GM23338 (cell line): ENCODE measurements at regions not wholly inside any gene's neighbourhood (a gene's known extent, or its start where the extent isn't known, plus 50 kb on each side); places are given as distances from the start of the nearest gene placed in this dataset.

Source experiments
- ATAC-seq: fragments of 200-7000 bp; cut with Tn5 transposase; 3 replicates; pipeline ENCODE4 v1.9.1; 2020
- DNase-seq: peaks from one replicate; pipeline ENCODE4 v3.0.0-alpha.2; 2015; ENCODE audit warnings: low spot score
- H2AFZ ChIP-seq: fragments of 200-600 bp; sonication (generic); 2 replicates; pipeline ENCODE4 v1.8.0; 2016; ENCODE audit warnings: antibody characterized with exemption, mild to moderate bottlenecking, moderate library complexity
- H3F3A ChIP-seq: fragments of 200-600 bp; sonication (generic); replicated peaks from 2 replicates; pipeline ENCODE4 v1.8.0; 2017; ENCODE audit warnings: antibody characterized with exemption, mixed run types, low read depth
- H3K27ac ChIP-seq: fragments of 200-600 bp; sonication (generic); 2 replicates; pipeline ENCODE4 v1.6.1; 2016; ENCODE audit warnings: low read depth
- H3K27me3 ChIP-seq: fragments of 200-600 bp; sonication (generic); 2 replicates; pipeline ENCODE4 v1.8.0; 2016; ENCODE audit warnings: mild to moderate bottlenecking, mixed run types, moderate library complexity; ENCODE audit not compliant: insufficient read depth
- H3K36me3 ChIP-seq: fragments of 200-600 bp; sonication (generic); 2 replicates; pipeline ENCODE4 v1.8.0; 2016; ENCODE audit warnings: mild to moderate bottlenecking; ENCODE audit not compliant: insufficient read depth
- H3K4me1 ChIP-seq: fragments of 200-600 bp; sonication (generic); 2 replicates; pipeline ENCODE4 v1.8.0; 2016; ENCODE audit warnings: mild to moderate bottlenecking, moderate library complexity; ENCODE audit not compliant: insufficient read depth
- H3K4me2 ChIP-seq: fragments of 200-600 bp; sonication (generic); 2 replicates; pipeline ENCODE4 v1.7.1; 2017; ENCODE audit warnings: mixed run types
- H3K4me3 ChIP-seq: fragments of 200-600 bp; sonication (generic); 2 replicates; pipeline ENCODE4 v1.6.1; 2016; ENCODE audit warnings: mixed run types
- H3K79me2 ChIP-seq: fragments of 200-600 bp; sonication (generic); replicated peaks from 2 replicates; pipeline ENCODE4 v1.8.0; 2017; ENCODE audit warnings: mild to moderate bottlenecking; ENCODE audit not compliant: insufficient read depth
- H3K9me2 ChIP-seq: fragments of 200-600 bp; sonication (generic); 2 replicates; pipeline ENCODE4 v1.8.0; 2017; ENCODE audit not compliant: insufficient read depth
- H4K20me1 ChIP-seq: fragments of 200-600 bp; sonication (generic); replicated peaks from 2 replicates; pipeline ENCODE4 v1.8.0; 2017; ENCODE audit warnings: mild to moderate bottlenecking; ENCODE audit not compliant: insufficient read depth
- H3K27ac Mint-ChIP-seq: 2 replicates; pipeline ENCODE4 v1.8.0; 2020; ENCODE audit warnings: inconsistent platforms, mild to moderate bottlenecking, moderate library complexity, mixed read lengths
- H3K27me3 Mint-ChIP-seq: 3 replicates; pipeline ENCODE4 v1.8.0; 2022; ENCODE audit warnings: low read depth, mild to moderate bottlenecking, moderate library complexity, mixed read lengths, inconsistent platforms; ENCODE audit not compliant: insufficient read depth, poor library complexity
- H3K36me3 Mint-ChIP-seq: 3 replicates; pipeline ENCODE4 v1.8.0; 2021; ENCODE audit warnings: low read depth, mild to moderate bottlenecking, inconsistent platforms, moderate library complexity, mixed read lengths
- H3K4me1 Mint-ChIP-seq: 3 replicates; pipeline ENCODE4 v1.8.0; 2020; ENCODE audit warnings: mild to moderate bottlenecking, inconsistent platforms, mixed read lengths
- H3K4me3 Mint-ChIP-seq: 3 replicates; pipeline ENCODE4 v1.8.0; 2021; ENCODE audit warnings: moderate library complexity, mild to moderate bottlenecking, inconsistent platforms, mixed read lengths
- H3K9me3 Mint-ChIP-seq: 3 replicates; pipeline ENCODE4 v1.8.0; 2020; ENCODE audit warnings: moderate library complexity, mild to moderate bottlenecking, inconsistent platforms, mixed read lengths
- CREB1 ChIP-seq: fragments of 250-450 bp; sonication (Bioruptor Pico); IDR thresholded peaks from 2 replicates; pipeline ENCODE4 v1.5.0; 2020; ENCODE audit warnings: low read depth, mild to moderate bottlenecking, moderate library complexity
- CTCF ChIP-seq, 2 experiments: fragments of 200-600 bp in 1 of 2; sonication (generic) in 1 of 2; conservative IDR thresholded peaks; 2 replicates each; pipeline versions ENCODE4 v1.5.1 to v1.6.1; 2016 to 2017; ENCODE audit warnings: antibody characterized with exemption in 2 of 2, low read depth in 2 of 2, mild to moderate bottlenecking in 2 of 2, moderate library complexity in 1 of 2
- ETS1 ChIP-seq: IDR thresholded peaks from 2 replicates; pipeline ENCODE4 v1.6.1; 2016; ENCODE audit warnings: antibody characterized with exemption
- EZH2 ChIP-seq: fragments of 200-600 bp; sonication (generic); IDR thresholded peaks from one replicate; pipeline ENCODE4 v1.8.0; 2017; ENCODE audit warnings: antibody characterized with exemption, mild to moderate bottlenecking, low read depth; ENCODE audit not compliant: unreplicated experiment
- EZH2phosphoT487 ChIP-seq: fragments of 200-600 bp; sonication (generic); IDR thresholded peaks from one replicate; pipeline ENCODE4 v1.8.1; 2018; ENCODE audit warnings: antibody characterized with exemption; ENCODE audit not compliant: unreplicated experiment
- JUNB ChIP-seq: IDR thresholded peaks from one replicate; pipeline ENCODE4 v1.6.1; 2016; ENCODE audit warnings: antibody characterized with exemption; ENCODE audit not compliant: unreplicated experiment
- NANOG ChIP-seq: IDR thresholded peaks from 2 replicates; pipeline ENCODE4 v1.6.1; 2016; ENCODE audit warnings: antibody characterized with exemption, borderline replicate concordance
- REST ChIP-seq: IDR thresholded peaks from one replicate; pipeline ENCODE4 v1.6.1; 2018; ENCODE audit warnings: antibody characterized with exemption; ENCODE audit not compliant: unreplicated experiment
- STAT1 ChIP-seq: IDR thresholded peaks from one replicate; pipeline ENCODE4 v1.6.1; 2016; ENCODE audit warnings: antibody characterized with exemption; ENCODE audit not compliant: unreplicated experiment
- ZNF331 ChIP-seq: fragments of 250-450 bp; sonication (Bioruptor Pico); IDR thresholded peaks from 2 replicates; pipeline ENCODE4 v1.5.0; 2020; ENCODE audit warnings: low read depth, mild to moderate bottlenecking, moderate library complexity
- ZNF462 ChIP-seq: fragments of 250-450 bp; sonication (Bioruptor Pico); IDR thresholded peaks from 2 replicates; pipeline ENCODE4 v1.5.0; 2020; ENCODE audit warnings: mild to moderate bottlenecking, moderate library complexity

- TF ChIP-seq CTCF (conservative IDR thresholded peaks at IDR 0.05; ENCODE audit: low read depth in 2 of 2) (no peak), STAT1 (no peak), ETS1 (no peak), ZNF331 (CRISPR knock-in tag) (no peak), JUNB (no peak), NANOG (no peak), EZH2phosphoT487 (no peak), REST (no peak)
Observed at GRCh38 chr10:120181154-120181553, 275.9 kb upstream of the PLPP4 start (continued).

- H3K4me1 Mint-ChIP-seq: peaks cover 5% of the 10 kb centered on the region
Observed at GRCh38 chr10:120182431-120182830, 274.6 kb upstream of the PLPP4 start.

More at GRCh38 chr10:120182431-120182830, 274.6 kb upstream of the PLPP4 start:
- TF ChIP-seq EZH2 (no peak), CREB1 (CRISPR knock-in tag) (no peak), ZNF462 (no peak), ETS1 (no peak)
- Mint-ChIP-seq H3K27me3 (peaks cover 2% of the 10 kb centered on the region), H3K36me3 (no peaks in the 10 kb centered on the region), H3K9me3 (no peaks in the 10 kb centered on the region), H3K4me3 (no peak overlapping the region), H3K27ac (no peak overlapping the region)
- H4K20me1 ChIP-seq: no peaks in the 10 kb centered on the region
- H3K9me2 ChIP-seq: peaks cover 12% of the 10 kb centered on the region
- H3K36me3 ChIP-seq: no peaks in the 10 kb centered on the region
- H3K27ac ChIP-seq: no peak overlapping the region
- H3K4me2 ChIP-seq: no peak overlapping the region
- ATAC-seq (no peak), DNase-seq (no peak)
- H3K27me3 ChIP-seq: no peaks in the 10 kb centered on the region
- H2AFZ ChIP-seq: no peak overlapping the region
- no peaks in the 10 kb centered on the region for H3F3A ChIP-seq
- no peaks in the 10 kb centered on the region for H3K79me2 ChIP-seq
- no peak overlapping the region for H3K4me3 ChIP-seq
- no peaks in the 10 kb centered on the region for H3K4me1 ChIP-seq
